H1 (cell line): ENCODE measurements at regions not wholly inside any gene's neighbourhood (a gene's known extent, or its start where the extent isn't known, plus 50 kb on each side); places are given as distances from the start of the nearest gene placed in this dataset.

ENCODE experiments used
- BCL11A ChIP-seq, 2 experiments: IDR thresholded peaks; one replicate each; pipeline ENCODE4 v1.6.1; 2011; ENCODE audit warnings: low read depth in 2 of 2, low read length in 2 of 2, mild to moderate bottlenecking in 2 of 2
- GABPA ChIP-seq: IDR thresholded peaks from 2 replicates; pipeline ENCODE4 v1.6.1; 2011; ENCODE audit warnings: mild to moderate bottlenecking, low read length, moderate library complexity, borderline replicate concordance; ENCODE audit not compliant: insufficient read depth
- TAF1 ChIP-seq: IDR thresholded peaks from 2 replicates; pipeline ENCODE4 v1.6.1; 2011; ENCODE audit warnings: mild to moderate bottlenecking, low read depth, low read length
- TF ChIP-seq, protein P1 (sequence below), 3 experiments: IDR thresholded peaks; 1 replicate in 2 of 3; 2 replicates in 1 of 3; pipeline versions ENCODE4 v1.5.1 to v1.6.1; 2011; ENCODE audit warnings: low read length in 3 of 3, mild to moderate bottlenecking in 3 of 3, inconsistent platforms in 2 of 3, low read depth in 1 of 3, moderate library complexity in 1 of 3; ENCODE audit not compliant: insufficient read depth in 1 of 3; ENCODE audit errors: control extremely low read depth in 1 of 3

GRCh38 chrX:20495575-20495974, 228.9 kb upstream of the RPS6KA3 start:
- TF ChIP-seq, protein P1, sequence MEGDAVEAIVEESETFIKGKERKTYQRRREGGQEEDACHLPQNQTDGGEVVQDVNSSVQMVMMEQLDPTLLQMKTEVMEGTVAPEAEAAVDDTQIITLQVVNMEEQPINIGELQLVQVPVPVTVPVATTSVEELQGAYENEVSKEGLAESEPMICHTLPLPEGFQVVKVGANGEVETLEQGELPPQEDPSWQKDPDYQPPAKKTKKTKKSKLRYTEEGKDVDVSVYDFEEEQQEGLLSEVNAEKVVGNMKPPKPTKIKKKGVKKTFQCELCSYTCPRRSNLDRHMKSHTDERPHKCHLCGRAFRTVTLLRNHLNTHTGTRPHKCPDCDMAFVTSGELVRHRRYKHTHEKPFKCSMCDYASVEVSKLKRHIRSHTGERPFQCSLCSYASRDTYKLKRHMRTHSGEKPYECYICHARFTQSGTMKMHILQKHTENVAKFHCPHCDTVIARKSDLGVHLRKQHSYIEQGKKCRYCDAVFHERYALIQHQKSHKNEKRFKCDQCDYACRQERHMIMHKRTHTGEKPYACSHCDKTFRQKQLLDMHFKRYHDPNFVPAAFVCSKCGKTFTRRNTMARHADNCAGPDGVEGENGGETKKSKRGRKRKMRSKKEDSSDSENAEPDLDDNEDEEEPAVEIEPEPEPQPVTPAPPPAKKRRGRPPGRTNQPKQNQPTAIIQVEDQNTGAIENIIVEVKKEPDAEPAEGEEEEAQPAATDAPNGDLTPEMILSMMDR (IDR thresholded peaks at IDR 0.05; ENCODE audit: control extremely low read depth in 1 of 3, insufficient read depth in 1 of 3, low read depth in 1 of 3, low read length in 3 of 3), result no peak
- TF ChIP-seq TAF1 (no peak), BCL11A (IDR thresholded peaks at IDR 0.05; ENCODE audit: low read depth in 2 of 2, low read length in 2 of 2) (no peak), GABPA (no peak)
